K562 (cell line): ENCODE measurements at regions not wholly inside any gene's neighbourhood (a gene's known extent, or its start where the extent isn't known, plus 50 kb on each side); places are given as distances from the start of the nearest gene placed in this dataset.

Experiments
- KHSRP ChIP-seq: fragments of 450-650 bp; IDR thresholded peaks from 2 replicates; pipeline ENCODE4 v1.6.1; 2017
- MXI1 ChIP-seq: IDR thresholded peaks from 2 replicates; pipeline ENCODE4 v1.6.1; 2011; ENCODE audit warnings: low read depth, mild to moderate bottlenecking, improper control_type of control experiment, low read length
- TARDBP ChIP-seq: fragments of 450-650 bp; IDR thresholded peaks from 2 replicates; pipeline ENCODE4 v1.6.1; 2016
- ZNF274 ChIP-seq: IDR thresholded peaks from 2 replicates; pipeline ENCODE4 v1.6.1; 2011; ENCODE audit warnings: low read depth, mild to moderate bottlenecking, low read length, moderate library complexity, borderline replicate concordance

DNA sequence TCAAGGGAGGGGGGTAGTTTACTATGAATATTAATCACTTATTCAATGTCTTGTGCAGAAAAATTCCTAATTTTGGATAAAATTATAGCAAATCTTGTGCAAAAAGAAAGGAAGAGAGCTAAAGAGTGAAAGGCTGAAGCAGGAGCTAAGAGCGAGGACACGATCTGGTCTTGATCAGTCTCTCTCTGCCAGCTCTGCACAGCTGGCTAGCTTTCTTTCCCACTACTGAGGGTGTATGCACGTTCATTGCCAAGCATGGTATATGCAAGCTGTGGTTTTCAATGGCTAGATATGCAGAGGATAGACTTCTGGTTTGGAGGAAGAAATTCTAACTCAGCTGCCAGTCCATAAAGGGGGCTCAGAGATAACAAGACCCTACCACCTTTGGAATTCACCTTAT lies 297.3 kb downstream of the CYRIA start:
- TF ChIP-seq TARDBP: no peak
- no peak for TF ChIP-seq KHSRP
- TF ChIP-seq MXI1: no peak
- TF ChIP-seq ZNF274: no peak
